HEK293T (cell line): ENCODE measurements at regions not wholly inside any gene's neighbourhood (a gene's known extent, or its start where the extent isn't known, plus 50 kb on each side); places are given as distances from the start of the nearest gene placed in this dataset.

ENCODE experiments used
- BHLHE40 ChIP-seq: fragments of 450-650 bp; IDR thresholded peaks from 2 replicates; pipeline ENCODE4 v1.6.1; 2016; ENCODE audit warnings: mild to moderate bottlenecking, moderate library complexity, borderline replicate concordance
- FOXK2 ChIP-seq: fragments of 450-650 bp; IDR thresholded peaks from 2 replicates; pipeline ENCODE4 v1.6.1; 2016; ENCODE audit warnings: mild to moderate bottlenecking
- FOXM1 ChIP-seq: fragments of 450-650 bp; IDR thresholded peaks from 2 replicates; pipeline ENCODE4 v1.6.1; 2017; ENCODE audit warnings: mild to moderate bottlenecking, borderline replicate concordance
- HDGF ChIP-seq: fragments of 450-650 bp; IDR thresholded peaks from 2 replicates; pipeline ENCODE4 v1.6.1; 2017; ENCODE audit warnings: antibody characterized with exemption, borderline replicate concordance
- SP1 ChIP-seq: fragments of 450-650 bp; IDR thresholded peaks from 2 replicates; pipeline ENCODE4 v1.6.1; 2017

DNA sequence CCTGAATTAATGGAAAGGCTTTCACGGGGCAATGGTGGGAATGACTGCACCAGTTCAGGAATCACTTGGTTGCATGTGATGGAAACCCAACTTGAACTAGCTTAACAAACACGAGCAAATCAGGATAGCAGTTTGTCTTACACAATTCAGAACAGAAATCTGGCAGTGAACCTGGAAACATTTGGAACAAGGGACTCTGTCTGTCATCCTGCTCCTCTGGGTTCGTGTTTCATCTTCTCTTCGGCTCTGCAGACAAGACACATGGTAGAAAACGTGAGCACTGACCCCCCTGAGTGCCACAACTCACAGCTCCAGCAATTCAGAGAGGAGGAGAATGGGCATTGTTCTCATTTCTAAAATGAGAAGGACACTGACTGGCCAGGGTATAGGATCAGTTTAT, 218.1 kb upstream of the NREP start:
- no peak for TF ChIP-seq HDGF
- TF ChIP-seq BHLHE40: no peak
- no peak for TF ChIP-seq FOXK2
- no peak for TF ChIP-seq SP1
- no peak for TF ChIP-seq FOXM1
